Right lobe of liver (tissue), 6 donors: ENCODE measurements at regions not wholly inside any gene's neighbourhood (a gene's known extent, or its start where the extent isn't known, plus 50 kb on each side); places are given as distances from the start of the nearest gene placed in this dataset.

ENCODE experiments used
- ATAC-seq, 4 donors: fragments of 200-7000 bp; cut with Tn5 transposase; one replicate each; pipeline ENCODE4 v1.9.1; 2020; ENCODE audit warnings: mild to moderate bottlenecking in 4 of 4, moderate library complexity in 4 of 4
- DNase-seq, 3 donors: peaks; one replicate each; pipeline ENCODE4 v3.0.0-alpha.2; 2020
- H3K27ac ChIP-seq, 3 donors: fragments of 200-600 bp; one replicate each; pipeline ENCODE4 v1.8.0; 2022
- H3K27me3 ChIP-seq, 2 donors: fragments of 200-600 bp; one replicate each; pipeline ENCODE4 v1.8.0; 2022
- H3K36me3 ChIP-seq, 4 donors: fragments of 200-600 bp; sonication (generic) in 1 of 4; one replicate each; pipeline versions ENCODE4 v1.5.1 to v1.8.0; 2017 to 2022; ENCODE audit warnings: control low read depth in 1 of 4
- H3K4me1 ChIP-seq, 4 donors: fragments of 200-600 bp; sonication (generic) in 1 of 4; one replicate each; pipeline versions ENCODE4 v1.5.1 to v1.8.0; 2017 to 2022; ENCODE audit warnings: control low read depth in 1 of 4
- H3K4me3 ChIP-seq, 3 donors: fragments of 200-600 bp; one replicate each; pipeline ENCODE4 v1.8.0; 2022
- H3K9me3 ChIP-seq, 4 donors: fragments of 200-600 bp; sonication (generic) in 1 of 4; one replicate each; pipeline versions ENCODE4 v1.5.1 to v1.8.0; 2017 to 2022; ENCODE audit warnings: control low read depth in 1 of 4
- CTCF ChIP-seq, 4 donors: fragments of 200-600 bp in 3 of 4; fragments of 450-650 bp in 1 of 4; IDR thresholded peaks; one replicate each; pipeline versions ENCODE4 v1.5.1 to v1.8.0; 2016 to 2022; ENCODE audit warnings: antibody characterized with exemption in 4 of 4, mild to moderate bottlenecking in 2 of 4
- POLR2A ChIP-seq: fragments of 450-650 bp; IDR thresholded peaks from one replicate; pipeline ENCODE4 v1.6.1; 2017; ENCODE audit warnings: antibody characterized with exemption, mild to moderate bottlenecking
- WGBS: methylation state at CpG from one replicate; pipeline ENCODE4 v1.1.6; 2018; ENCODE audit warnings: low coverage, low lambda C conversion rate; ENCODE audit not compliant: insufficient coverage; ENCODE audit errors: missing lambda C conversion rate; 5-methylcytosine and 5-hydroxymethylcytosine counted together
- intact Hi-C, 2 donors: fragments of 100-400 bp; cut with DNase I; formaldehyde crosslinking; loops; one replicate each; pipeline versions ENCODE4 v1.11.2 to v1.14.1; 2022
- donor health status: DM: no; HTN: yes; CAD: no.
- donor health status: DM: no; HTN: no; CAD: no.
- donor health status: DM: no; HTN: no; CAD: no.
- donor health status: DM: no; HTN: yes; CAD: no.
- donor health status: DM: no; HTN: yes; CAD: no.

- Histone ChIP-seq H3K4me1 (no peaks in the 10 kb centered on the region), H3K27me3 (no peaks in the 10 kb centered on the region), H3K9me3 (no peaks in the 10 kb centered on the region), H3K4me3 (no peak overlapping the region), H3K36me3 (no peaks in the 10 kb centered on the region), H3K27ac (no peak overlapping the region)
- peak in 1 of 3 donors; percentile 28 for DNase-seq
- TF ChIP-seq CTCF (IDR thresholded peaks at IDR 0.05), result no peak
- TF ChIP-seq POLR2A, result no peak
- intact Hi-C loops, result no loop called here
- no peak for ATAC-seq
- WGBS, result 9% methylated on average over 1 of the region's 2 CpGs
Measured at GRCh38 chr16:66224186-66224585, 142.3 kb upstream of the CDH5 start.

DNA sequence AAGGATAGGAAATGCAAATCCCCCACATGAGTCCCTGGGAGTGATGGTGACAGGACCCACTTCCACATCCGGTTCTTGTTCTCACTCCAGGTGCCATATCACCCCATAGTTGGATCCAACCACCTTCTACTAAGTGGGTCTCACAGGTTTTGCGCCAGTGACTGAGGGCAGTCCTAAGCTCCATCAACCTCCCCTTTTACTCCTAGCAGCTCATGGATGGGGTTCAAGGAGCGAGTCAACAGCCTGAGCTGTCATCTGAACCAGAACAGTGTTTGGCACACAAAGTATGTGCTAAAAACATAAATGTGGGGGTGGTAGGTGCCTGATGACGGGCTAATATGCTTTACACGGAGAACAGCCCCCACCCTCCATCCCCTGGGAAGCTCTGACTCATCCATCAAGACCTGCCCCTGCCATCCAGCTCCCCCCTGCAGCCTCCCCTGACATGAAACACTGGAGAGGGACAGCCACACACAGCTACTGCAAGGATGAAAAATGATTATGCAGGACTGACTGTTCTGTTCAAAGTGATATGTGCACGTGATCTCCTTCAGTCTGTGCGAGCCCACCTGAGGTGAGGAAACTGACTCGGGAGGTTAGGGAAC, 143.2 kb upstream of the CDH5 start:
- Histone ChIP-seq H3K4me3 (no peak overlapping the region), H3K9me3 (no peaks in the 10 kb centered on the region), H3K27me3 (no peaks in the 10 kb centered on the region), H3K36me3 (no peaks in the 10 kb centered on the region), H3K4me1 (no peaks in the 10 kb centered on the region), H3K27ac (no peak overlapping the region)
- intact Hi-C loops, result no loop called here
- WGBS, result 37% methylated on average over 7 of the region's 8 CpGs
- ATAC-seq, result no peak
- DNase-seq, result peak in 1 of 3 donors; percentile 35
- TF ChIP-seq POLR2A (no peak), CTCF (IDR thresholded peaks at IDR 0.05) (no peak)

GRCh38 chr16:66222756-66223155, 143.7 kb upstream of the CDH5 start:
- intact Hi-C loops, result no loop called here
- TF ChIP-seq CTCF (IDR thresholded peaks at IDR 0.05) (no peak), POLR2A (no peak)
- DNase-seq (peak in 1 of 3 donors; percentile 17), ATAC-seq (no peak)
- Histone ChIP-seq H3K4me3 (no peak overlapping the region), H3K36me3 (no peaks in the 10 kb centered on the region), H3K27me3 (no peaks in the 10 kb centered on the region), H3K9me3 (no peaks in the 10 kb centered on the region), H3K27ac (no peak overlapping the region), H3K4me1 (no peaks in the 10 kb centered on the region)
- WGBS, result no CpG with 5 or more reads among the region's 1 CpG

DNA sequence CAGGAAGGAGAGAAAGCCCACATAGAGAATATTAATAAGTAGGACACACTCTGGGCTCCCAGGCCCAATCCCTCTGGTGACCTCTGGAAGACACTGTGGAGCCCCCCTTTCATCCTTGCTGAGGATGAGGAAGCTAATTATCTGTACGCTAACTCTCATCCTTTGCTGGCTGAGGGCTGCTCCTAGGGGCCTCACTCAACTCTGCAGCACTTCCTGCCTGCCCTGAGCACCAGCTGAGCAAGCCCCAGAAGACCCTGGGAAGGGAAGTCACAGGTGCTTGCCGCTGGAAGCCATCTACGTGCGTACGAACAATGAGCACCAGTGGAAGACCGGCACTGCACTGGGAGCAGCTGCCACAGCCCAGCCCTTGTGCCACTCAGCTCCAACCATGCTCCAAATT, 145.8 kb upstream of the CDH5 start:
- no peak overlapping the region for H3K27ac ChIP-seq
- no peak overlapping the region for H3K4me3 ChIP-seq
- WGBS, result 56% methylated on average over 6 of the region's 6 CpGs
- no peaks in the 10 kb centered on the region for H3K36me3 ChIP-seq
- intact Hi-C loops, result no loop called here
- TF ChIP-seq POLR2A (no peak), CTCF (IDR thresholded peaks at IDR 0.05) (no peak)
- DNase-seq (peak in 1 of 3 donors; percentile 29), ATAC-seq (no peak)
- H3K4me1 ChIP-seq, result no peaks in the 10 kb centered on the region
- no peaks in the 10 kb centered on the region for H3K9me3 ChIP-seq
- no peaks in the 10 kb centered on the region for H3K27me3 ChIP-seq

DNA sequence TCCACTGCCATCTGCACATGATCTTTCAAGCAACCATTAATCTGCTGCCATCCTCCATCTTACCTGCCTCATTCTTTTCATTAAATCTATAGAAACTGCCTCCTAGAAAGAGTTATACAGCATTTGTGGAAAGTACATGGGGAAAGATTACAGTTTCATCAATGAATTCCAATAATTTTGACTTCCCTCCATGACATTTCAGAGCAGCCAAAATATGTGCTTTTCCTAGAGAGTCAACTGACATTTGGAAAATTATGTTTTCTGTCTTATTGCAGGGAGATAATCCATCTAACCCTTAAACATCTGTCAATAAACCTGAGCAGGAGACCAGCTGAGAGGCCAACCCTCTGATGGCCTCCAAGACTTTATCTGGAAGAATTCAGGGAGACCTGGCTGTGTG, 147.0 kb upstream of the CDH5 start:
- ATAC-seq, result no peak
- Histone ChIP-seq H3K27me3 (no peaks in the 10 kb centered on the region), H3K36me3 (no peaks in the 10 kb centered on the region), H3K9me3 (no peaks in the 10 kb centered on the region), H3K4me1 (no peaks in the 10 kb centered on the region), H3K4me3 (no peak overlapping the region), H3K27ac (no peak overlapping the region)
- intact Hi-C loops, result no loop called here
- TF ChIP-seq CTCF (IDR thresholded peaks at IDR 0.05), result no peak
- no peak for DNase-seq
